HUDEP-2 (cell line): ENCODE measurements at regions not wholly inside any gene's neighbourhood (a gene's known extent, or its start where the extent isn't known, plus 50 kb on each side); places are given as distances from the start of the nearest gene placed in this dataset.

ENCODE experiments used
- DNase-seq, 76 experiments: peaks; one replicate each; lab custom pipeline; 2025; ENCODE audit not compliant: unreplicated experiment in 76 of 76; lab: John Stamatoyannopoulos, UW

DNA sequence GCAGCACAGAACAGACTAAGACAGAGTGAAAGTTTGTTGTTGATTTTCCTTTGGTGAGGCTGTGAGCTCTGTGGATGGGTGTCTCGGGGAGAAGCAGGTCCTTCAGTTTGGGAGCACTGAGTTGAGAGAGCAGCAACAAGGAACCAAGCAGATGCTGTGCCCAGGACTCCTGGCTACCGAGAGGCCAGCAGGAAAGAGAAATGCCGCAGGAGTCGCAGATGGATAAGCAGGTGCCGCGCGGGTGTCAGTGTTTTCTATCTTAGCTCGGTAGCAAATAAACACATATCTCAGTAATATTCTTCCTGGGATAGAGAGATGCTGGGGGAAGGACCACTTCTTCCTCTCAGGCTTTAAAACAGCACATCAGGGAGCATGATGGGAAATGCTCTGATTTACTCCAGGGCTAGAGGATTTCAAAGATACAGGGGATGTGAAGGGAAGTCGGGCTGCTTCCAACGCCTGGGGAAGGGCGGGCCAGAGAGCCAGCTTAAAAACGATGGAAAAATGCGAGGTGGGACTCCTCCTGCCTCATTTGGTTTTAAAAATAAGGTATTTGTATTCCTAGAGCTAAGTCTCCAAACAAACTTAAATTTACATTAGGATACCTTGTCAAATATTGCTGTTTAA is 470.7 kb upstream of the B3GAT1 start:
- DNase-seq = no peak

DNA sequence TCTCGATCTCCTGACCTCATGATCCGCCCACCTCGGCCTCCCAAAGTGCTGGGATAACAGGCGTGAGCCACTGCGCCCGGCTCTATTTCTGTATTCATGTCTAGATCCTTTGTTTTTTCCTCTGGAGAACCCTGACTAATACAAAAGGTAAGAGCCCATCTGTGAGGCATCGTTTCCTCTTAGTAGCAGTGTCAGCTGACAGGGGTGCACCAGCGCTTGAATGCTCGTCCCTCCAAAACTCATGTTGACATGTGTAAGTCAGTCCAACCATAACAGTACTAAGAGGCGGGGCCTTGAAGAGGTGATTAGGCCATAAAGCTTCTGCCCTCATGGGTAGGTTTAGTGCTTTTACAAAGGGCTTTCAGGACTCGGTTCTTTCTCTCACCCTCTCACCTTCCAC is 470.1 kb upstream of the B3GAT1 start:
- DNase-seq = no peak

DNA sequence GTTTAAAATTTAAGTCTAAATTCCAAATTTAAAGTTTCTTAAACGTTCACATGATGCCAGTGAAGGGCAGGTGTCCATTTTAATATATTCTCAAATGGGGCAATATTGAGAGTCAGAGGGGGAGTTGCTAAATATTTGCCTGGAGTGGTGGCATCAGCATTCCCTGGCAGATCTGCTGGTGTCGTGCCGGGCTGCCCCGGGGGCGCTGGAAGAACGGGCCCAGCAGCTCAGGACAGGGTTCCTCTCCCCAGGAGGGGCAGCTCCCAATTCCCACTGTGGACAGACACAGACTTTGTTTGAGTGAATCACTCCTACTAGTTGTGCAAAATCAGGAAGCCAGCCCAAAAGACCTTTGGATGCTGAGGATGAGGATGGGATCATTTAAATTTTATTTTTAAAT is 468.7 kb upstream of the B3GAT1 start:
- DNase-seq = no peak

DNA sequence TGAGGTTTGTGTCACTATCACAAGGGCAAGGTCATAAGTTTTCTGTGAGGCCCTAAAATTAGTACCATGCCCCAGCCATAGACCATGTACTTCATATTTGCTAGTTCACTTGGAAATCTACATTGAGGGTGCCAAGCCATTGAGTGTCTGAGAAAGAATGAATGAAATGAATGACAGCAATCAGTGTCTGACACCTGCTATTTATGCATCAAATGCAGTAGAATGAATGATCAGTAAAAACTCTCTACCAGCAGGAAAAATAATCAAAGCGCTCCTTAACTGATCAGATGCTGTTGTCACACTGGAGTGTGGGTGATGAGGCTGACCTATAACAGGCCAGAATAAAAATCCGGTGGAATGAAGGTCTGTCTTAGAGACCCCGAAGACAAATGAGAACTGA is 467.9 kb upstream of the B3GAT1 start:
- no peak for DNase-seq

DNA sequence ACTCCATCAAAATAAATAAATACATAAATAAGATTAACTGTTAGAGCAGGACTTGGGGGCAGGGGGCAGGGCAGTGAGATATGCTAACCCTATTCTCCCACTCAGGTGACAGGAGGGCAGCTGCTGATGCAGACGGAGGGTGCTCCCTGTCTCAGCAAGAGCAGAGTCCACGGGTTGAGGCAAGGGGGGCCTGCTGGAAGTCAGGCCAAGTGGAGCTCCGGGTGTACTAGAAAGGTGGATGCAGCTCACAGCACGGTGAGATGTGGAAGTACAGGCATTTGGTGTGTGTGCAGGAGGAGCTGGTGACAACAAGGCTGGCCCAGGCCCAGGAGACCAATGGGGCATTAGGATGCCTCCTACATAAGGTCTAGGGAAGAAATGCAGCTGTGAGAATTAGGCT is 467.3 kb upstream of the B3GAT1 start:
- DNase-seq = no peak

DNA sequence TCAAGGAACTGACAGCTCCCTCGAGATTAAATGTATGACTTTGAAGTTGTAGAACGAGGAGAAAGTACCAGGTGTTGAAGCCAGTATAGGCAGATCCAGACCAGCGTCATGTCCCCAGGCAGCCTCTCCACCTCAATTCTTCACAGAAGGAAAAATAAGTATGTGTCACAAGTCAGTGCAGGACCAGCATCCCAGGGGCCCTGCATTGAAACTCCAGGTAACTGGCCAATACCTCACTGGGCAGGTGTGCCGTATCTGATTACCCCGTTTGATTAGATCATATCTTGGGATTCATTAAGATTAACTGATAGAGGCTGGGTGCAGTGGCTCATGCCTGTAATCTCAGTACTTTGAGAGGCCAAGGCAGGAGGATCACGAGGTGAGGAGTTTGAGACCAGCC is 466.7 kb upstream of the B3GAT1 start:
- no peak for DNase-seq

DNA sequence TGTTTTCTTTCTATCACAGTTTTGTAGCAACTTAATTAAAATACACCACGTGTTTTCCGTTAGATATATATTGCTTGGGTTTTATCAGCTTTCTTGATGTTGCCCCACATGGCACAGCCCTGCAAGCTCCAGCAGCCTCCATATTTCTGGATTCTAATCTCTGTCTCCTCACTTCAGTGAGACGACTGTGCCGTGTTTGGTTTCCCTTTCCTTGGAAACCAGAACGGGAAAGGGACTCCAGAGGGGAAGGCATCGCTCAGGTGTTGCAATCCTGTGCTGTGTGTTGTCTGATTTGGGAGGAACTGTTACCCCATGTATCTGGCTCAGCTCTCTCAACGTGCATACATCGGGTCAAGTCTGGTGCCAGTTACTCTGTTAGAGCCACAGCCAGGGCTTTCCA is 464.2 kb upstream of the B3GAT1 start:
- no peak for DNase-seq

DNA sequence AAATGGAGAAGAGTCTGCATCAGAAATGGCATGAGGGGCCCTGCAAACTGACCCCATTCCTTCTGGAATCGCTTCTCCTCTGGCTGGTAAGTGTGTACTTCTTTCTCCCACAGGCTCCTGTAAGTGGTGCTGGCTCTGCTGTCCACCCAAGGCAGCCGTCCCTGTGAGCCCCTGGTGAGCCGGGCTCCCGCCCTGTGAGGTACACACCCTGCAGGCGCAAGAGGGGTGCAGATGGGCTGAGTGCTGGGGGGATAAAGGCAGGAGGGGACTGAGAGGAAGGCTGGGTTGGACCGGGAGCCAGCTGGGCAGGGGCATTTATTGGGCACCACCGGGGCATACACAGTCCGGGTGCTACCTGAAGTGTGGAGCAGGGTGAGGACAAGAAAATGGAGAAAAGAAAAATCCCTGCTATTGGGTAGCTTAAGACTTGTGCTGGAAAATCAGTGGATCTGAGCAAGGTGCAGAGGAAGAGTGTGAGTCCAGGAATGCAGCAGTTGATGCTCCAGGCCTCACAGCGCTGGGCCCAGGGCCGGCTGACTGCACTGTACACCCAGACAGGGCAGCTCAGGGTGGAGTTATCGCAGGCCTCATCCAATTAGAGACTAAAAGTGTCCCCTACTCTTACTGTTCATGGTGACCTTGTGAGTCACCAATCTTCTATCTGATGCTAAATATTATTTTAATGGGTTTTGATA is 455.1 kb upstream of the B3GAT1 start:
- no peak for DNase-seq

DNA sequence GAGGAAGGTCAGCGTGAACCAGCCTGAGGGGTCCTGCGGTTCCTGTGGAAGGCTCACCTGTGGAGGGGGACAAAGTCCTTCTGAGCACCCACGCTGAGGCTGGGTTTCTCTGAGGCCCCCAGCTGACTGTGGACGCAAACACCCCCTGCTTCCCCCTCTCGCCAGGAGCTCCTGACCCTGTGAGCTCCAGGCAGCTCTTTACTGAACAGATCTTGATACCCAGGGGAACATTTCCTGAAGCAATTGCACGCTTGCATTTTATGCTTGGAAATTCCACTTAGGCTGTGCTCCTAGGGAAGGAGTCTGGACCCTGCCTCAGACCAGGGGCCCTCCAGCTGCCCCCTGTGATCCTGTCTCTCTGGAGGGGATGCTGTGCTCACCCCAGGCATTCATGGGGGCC is 454.2 kb upstream of the B3GAT1 start:
- DNase-seq = no peak

DNA sequence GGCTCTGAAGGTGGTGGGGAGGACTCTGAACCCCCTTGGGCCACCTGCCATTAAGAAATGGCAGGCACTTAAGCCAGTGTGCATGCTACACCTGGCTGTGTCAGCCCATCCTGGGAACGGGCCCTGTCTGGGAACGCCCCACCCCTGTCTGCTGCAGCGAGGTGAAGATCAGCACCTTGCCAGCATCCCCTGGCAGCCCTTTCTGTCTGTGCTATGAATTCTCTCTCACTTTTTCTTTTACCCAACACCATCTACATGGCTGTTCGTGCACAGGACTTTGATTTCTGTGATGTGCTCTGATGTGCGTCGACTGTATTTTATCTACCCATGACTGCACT is 452.9 kb upstream of the B3GAT1 start:
- DNase-seq = no peak

DNA sequence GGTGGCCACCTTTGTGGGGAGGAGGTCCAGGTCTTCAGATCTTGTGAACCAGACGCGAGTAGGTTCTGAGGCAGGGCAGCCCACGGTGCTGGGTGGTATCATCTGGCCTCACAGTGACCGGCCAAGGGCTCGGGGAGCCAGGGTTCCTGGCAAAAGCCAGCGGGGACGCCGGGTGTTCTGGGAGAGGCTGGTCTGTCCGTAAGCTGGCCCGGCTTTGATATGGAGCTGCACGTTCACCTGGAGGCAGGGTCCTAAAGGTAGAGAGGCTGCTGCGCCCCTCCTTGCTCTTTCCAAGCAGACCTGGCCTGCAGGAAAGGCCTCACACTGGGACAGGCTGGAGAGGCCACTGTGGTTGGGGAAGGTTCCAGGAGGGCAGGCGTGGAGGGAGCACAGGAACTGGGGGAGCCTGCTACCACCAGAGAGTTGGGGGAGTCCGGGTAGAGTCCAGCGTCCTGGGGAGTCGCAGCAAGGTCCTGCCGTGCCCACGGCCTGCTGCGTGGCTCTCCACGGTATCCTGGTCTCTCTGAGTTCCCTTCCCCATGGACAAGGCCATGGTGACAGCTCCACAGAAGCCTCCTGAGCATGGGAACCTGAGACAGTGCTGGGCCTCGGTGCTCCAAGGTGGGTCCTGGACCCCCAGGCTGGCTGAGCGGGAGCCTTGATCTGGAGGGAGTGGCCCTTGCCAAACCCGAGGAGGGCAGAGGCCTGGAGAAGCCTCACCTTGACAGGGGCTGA is 452.4 kb upstream of the B3GAT1 start:
- no peak for DNase-seq

DNA sequence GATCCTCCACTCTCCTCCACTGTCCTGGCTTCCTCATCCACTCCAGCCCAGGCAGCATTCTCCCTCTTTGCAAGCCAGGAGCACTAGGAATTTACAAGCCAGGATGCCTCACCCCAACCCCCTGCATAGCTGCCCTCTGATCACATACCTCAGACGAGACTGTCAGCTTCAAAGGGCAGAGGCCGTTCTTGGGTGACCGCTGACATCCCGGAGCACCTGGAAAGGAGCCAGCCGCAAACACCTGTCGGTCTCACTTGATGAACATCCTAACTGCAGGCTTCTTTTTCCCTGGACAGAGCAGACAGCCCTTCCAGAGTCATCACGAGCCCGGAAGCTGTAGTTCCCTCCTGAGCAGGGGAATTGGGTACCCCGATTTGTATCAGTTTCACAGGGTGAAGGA is 451.3 kb upstream of the B3GAT1 start:
- no peak for DNase-seq

DNA sequence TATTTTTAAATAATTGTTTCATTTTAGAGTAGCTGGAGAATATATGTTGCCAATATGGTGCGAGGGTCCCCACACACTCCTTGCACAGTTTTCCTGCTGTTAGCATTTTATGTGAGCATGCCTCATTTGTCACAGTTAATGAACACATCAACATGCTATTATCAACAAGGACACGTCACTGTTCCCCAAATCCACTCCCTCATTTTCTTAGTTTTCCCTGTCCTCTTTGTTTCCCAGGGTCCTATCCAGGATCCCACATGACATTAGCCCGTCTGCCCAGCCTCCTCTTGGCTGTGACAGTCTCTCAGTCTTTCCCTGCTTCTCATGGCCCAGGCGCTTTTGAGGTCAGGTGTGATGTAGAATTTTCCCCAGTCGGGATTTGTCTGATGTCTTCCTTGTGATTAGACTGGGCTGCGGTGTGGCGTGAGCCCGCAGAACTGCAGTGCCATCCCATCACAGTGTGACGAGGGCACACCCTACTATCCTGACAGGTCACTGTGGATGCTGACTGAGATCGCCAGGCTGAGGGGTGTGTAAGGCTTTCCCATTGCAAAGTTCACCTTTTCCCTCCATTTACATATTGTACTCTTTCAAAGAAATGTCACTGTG is 450.6 kb upstream of the B3GAT1 start:
- no peak for DNase-seq

DNA sequence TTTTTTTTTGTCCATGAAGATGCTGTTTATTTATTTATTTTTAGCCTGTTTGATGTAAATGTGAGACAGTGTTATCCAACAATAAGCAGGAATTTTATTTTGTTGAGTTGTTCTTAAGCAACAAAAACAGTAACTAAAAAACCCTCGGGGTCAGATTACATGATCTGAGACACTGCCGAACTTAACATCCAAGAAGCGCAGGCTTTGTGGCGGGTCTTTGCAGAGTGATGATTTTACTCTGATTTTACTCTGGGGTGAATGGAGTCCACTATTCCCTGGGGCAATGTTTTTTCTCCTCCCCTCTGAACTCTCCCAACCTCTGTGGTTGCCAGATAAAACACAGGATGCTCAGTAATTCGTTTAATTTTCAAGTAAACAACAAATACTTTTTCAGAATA is 450.1 kb upstream of the B3GAT1 start:
- DNase-seq = no peak

DNA sequence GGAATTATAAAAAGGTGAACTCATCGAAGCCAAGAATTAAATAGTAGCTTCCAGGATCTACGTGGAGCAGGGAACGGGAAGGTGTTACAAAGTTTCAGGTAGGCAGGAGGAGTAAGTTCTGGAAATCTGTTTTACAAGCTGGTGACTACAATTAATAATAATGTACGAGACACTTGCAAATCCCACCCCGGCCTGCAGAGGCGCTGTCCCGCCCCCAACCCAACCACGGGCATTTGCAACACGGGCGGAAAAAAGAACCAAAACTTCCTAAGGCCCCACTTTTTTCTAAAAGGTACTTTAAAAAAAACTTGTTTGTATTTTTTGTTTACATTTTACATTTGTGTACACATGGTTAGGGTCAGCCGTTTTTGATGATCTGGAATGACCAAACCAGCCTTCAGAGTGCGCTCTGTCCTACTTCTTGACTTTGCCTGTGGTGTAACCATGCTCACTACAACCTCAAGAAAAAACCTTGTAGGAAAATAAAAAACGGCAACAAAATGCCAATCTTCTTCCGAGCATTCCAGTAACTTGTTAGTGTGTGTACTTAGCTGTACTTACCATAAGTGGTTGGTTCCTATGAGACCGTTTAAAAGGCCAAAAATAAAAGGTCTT is 449.6 kb upstream of the B3GAT1 start:
- DNase-seq = peak in 3 of 76 experiments; percentile 5 to 6 (median 5)

DNA sequence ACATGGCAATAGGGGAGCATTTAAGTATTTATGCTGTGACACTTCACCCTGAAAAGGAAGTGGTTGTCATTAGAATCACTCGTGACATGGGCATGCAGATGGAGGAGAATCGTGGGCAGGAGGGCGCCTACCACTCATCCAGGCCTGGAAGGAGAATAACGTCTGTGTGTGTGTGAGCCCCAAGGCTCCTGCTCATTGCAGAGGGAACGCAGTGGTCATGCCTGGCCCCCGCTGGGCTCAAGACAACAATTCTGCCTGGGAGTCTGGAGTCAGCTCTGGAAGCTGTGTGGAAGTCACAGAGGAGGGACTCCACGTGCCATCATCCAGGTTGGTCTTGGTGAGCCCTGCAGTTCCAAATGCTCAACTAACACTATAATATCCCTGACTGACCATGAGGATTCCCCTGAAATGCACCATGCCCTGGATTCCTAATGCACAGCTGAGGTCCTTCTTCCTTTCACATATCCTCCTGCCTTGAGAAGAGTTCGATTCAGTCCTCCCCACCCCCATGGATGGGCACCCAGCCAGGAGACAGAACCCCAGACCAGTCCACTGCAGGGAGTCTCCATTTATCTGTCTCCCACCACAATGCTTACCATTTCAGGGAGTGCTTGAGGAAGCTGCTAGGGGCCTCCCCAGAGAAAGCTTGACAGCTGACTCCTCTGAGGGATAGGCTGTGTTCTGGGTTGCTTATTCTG is 446.9 kb upstream of the B3GAT1 start:
- no peak for DNase-seq

DNA sequence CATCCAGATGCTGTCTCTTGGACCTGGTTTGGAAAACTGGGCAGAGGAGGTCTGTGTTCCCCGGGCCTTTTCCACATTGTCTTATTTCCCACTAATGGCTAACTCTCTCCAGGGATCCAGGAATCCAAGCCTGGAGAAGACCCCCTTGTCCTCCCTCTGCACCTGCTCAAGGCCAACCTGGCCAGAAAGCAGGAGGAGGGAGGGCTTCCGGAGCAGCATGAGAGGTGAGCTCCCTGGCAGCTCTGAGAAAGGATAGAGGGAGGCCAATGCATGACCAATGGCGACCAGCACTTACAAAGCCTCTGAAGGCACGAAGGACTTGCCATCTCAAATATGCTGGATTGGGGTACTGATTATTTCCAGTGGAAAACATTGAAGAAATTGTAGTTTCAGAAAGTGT is 445.0 kb upstream of the B3GAT1 start:
- DNase-seq = no peak

DNA sequence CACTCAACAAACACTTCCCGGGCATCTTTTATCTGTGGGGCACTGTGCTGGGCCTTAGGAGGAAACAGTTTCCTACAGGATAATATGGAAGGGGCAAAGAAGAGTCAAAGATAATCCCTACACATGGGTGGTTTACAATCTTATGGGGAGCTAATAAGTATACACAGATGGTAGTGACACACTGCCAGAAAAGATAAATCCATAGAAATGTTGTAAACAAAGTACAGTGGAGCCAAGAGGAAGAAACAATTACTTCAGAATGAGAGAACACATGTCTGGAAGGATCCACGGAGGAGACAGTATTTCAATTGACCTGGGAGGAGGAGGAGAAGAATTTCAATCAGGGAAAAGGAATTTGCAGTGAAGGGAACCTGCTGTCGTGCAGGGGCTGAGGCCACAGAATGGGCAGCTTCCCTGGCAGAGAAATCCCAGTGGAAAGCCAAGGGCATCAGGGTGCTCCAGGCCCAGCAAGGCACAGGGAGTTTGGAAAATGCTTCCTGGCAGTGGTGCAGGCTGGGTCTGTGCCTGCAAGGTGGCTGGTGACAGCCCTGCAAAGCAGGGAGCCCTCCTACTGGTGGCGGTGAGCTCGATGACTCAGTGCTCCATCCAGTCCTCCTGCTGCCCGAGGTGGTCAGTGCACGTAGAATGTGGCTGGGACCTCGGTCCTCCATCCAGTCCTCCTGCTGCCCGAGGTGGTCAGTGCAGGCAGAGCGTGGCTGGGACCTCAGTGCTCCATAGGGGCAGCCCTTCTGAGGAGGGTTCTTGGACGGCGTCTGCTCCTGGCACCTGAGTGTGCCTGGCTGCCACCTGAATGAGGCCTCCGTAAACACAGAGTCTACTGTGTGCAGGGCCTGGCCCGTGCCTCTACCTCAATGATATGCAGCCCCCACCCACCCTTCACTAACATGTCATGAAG is 444.3 kb upstream of the B3GAT1 start:
- DNase-seq = no peak
